ENCODE measurements at regions not wholly inside any gene's neighbourhood (a gene's known extent, or its start where the extent isn't known, plus 50 kb on each side); places are given as distances from the start of the nearest gene placed in this dataset.

DNA sequence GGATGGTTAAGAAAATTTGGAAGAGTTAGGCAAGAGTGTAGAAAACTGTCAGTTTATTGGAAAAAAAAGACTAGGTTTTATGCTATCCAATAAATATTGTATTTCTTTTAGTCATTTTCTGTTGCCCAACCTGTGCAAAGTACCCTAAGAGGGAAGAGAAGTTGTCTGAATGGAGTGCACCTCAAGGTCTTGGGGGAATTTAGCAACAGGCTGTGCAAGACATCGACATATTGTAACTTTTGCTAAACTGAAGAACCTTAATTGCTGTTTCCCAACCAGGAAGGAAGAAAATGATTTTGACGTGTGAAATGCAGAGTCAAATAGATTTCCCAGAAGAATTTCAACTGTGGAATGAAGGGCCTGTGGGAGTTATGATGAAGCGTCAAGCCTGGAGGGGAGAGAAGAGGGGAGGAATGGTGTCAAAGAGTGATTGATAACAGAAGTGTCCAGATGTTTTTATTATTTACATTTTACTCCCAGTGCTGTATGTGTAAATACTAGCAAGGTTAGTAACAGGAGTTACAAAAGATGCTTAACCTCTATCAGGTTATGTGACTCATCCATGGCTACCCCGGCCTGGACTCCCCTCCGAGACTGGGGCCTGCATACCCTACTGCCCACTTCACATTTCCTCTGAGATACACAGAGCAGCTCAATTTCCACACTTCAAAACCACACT lies 246.8 kb downstream of the MYLK4 start:
- no peak for DNase-seq

DNA sequence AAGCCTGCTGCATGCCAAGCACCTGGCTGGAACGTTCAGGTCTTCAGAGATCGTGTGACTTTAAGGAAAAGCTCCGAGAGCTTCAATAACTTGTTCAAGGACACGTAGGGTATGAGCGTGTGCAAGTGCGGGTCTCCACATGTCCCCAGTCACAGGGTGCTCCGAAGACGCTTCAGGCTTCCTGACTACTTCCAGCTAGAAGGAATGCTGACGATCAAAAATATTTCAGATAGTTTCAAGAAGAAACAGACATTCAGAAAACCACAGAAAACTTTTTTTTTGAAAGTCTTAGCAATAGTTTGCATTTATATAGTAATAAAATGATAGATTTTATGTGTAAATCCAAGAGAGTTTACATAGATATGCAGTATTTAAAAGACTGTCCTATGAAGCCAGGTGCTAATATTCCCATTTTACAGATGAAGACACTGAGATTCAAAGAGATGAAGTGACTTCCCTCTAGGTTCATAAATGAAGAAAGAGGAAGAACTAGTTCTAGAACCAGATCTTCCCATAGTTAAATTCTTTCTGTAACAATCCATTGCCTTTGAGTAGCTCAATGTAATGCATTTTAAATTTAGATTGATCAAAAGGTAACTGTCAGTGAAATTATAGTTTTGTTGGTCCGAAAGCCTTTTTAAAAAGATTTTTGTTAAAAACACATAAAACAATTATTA lies 247.6 kb downstream of the MYLK4 start:
- DNase-seq = no peak

DNA sequence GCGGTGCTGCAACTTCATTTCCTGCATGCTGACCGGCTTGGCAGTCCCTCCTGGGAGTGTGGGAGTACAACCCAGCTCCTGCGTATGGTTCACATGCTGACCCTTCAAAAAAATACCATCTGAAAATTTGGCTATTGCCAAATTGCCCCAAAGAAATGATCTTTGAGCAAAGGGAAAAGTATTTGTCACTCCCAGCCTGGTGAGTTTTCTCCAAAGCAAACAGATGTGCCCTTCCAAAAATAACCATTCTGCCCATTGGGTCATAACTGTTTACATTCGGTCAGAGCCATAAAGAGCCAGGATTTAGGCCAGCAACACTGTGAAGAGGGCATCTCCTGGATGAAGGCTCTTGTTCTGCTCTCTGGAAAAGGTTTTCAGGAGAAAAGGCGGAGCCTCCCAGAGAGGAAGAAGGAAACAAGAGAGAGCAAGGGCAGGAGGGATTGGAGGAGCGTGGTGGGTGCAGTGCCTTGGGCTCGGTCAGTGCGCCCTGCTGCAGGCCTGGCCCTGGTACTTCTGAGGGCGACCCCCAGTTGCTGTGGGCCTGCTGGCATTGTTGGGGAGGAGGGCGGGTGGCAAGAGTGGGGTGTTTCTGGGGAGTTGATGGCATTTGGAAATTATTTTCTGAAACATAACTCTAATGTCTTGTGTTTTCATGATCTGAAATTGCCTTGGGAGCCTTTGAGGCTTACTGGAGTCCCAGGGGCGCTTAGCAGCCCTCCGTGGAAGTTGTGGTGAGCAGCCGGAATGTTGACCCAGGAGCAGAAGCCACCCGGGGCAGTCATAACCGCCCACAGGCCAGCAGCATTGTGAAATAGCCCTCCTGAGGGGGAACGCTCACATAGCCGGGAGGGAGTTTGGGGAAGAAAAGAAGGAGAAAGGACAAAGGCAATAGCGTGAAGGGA lies 248.4 kb downstream of the MYLK4 start:
- DNase-seq = no peak

DNA sequence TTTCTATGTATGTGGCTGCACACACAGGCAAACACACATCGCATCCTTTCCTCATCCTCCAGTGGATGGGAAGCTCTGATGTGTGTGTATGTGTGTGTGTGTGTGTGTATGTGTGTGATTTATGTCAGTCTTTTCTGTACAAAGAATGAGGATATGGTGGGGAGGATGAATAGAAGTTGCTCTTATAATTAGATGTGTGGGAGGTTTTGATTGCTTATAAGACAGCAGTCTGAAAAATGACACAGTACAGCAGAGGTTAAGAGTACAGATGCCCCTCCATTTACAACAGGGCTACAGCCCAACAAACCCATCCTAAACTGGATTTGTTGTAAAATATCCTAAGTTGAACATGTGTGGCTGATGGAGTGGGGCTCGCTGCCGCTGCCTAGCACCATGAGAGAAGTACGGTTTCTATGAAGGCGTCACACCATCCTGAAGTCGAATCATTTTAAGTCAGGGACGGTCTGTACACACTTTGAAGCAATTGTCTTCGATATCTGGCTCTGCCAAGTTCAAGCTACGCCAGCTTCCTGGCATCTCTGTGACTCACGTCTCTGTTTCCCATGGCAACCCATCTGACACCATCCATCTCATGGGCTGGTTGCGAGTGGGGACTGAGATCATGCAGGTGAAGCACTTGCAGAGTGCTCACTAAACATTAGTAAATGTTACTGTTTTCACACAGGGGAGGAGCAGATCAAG lies 252.6 kb downstream of the MYLK4 start:
- peak in 44 of 56 donors; percentile 1 to 87 (median 45) for DNase-seq

DNA sequence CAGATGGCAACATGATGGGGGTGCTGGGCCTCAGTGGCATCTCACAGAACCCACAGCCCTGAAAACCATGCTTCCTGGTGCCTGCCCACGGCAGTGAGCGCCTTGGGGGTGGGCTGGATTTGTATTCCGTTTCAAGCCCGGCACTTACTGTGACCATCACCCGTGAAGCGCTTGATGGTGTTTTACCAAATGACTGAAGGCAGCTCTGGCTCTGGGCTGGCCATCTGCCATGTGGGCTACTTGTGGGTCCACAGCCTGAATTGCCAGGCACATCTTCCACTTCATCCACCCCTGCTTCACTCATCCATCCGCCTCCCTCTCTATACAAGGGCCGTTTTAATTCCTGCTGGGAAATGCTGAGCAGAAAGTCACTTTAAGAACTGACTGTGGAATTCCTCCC lies 250.9 kb upstream of the GMDS start:
- no peak for DNase-seq

DNA sequence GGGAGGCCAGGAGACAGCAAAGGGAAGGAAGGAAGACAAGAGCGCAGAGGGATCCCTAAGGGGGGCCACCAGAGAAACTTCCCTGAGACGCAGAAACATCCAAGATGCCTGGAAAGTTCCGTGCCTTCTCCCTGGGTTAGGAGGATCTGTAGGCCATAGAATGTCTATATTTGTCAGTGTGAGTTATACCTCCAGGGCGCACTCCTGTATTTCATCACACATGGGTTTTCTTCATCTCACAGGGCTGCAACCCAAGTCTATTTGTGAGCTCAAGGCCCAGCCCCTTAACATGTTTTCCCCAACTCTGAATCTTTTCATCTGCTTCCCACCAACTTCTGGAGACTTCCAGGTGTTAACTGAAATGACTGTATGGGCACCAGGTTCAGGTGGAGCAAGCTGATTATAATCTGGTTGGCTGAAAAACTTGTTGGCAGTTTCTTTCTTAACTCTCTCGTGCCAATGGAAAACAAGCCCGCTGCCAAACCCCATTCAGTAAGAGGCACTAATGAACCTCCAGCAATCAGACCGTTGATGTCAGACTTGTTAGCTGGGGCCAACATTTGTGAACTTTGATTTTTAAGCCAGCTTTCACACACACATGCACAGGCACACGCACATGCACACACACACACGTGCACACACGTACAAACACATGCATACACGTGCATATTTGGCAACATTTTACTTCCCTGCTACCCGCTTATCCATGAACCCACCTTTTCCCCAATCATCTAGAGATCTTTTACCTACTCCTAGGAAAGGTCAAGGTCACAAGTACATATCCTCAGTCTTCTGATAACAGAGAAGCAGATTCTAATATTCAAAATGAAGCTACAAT lies 247.5 kb upstream of the GMDS start:
- DNase-seq = no peak

DNA sequence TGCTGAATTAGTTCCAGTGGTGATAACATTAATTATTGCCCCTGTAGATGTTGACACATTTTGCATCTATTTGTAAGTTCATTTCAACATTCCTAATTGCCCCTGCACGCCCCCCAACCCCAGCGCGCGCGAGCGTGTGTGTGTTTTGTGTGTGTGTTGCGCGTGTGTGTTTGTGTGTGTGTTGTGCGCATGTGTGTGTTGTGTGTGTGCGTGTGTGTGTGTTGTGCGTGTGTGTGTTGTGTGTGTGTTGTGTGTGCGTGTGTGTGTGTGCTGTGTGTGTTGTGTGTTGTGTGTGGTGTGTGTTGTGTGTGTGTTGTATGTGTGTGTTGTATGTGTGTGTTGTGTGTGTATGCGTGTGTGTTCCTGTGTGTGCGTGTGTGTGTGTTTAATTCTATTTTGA lies 245.7 kb upstream of the GMDS start:
- no peak for DNase-seq

DNA sequence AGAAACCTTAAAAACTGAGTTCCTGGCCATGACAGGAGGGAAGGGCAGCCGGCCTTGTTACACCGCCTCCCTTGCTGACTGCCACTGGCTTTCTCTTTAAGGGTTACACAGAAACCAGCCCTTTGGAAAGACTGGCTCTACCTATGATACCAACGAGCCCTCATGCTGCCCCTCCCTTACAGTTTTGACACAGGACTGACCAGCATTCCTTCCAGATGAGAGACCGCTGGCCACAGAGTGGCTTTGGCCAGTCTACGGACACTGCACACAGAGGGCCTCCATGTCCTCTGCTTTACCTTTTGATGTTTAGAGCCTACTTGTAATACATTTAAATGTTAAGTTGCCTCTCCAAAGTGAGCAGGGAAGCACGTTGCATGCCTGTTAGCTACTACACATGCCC lies 243.2 kb upstream of the GMDS start:
- DNase-seq = no peak

DNA sequence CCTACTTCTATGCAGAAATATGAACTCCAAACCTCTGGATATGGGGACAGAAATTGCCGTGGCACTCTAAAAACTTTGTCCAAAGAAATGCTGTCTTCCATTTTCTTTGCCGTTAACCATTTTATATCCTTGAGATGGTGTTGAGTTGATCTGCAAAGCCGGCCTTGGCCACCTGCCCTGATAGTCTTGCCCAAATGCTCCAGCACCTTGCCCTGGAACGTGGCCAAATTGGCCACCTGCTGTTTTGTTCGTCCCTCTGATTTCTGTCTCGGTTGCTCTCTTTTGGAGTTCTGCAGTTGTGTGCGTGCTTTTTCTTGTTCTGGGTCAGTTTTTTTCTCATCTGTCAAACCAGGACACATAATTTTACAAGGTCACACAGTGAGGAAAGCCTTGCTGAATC lies 239.7 kb upstream of the GMDS start:
- DNase-seq = no peak

DNA sequence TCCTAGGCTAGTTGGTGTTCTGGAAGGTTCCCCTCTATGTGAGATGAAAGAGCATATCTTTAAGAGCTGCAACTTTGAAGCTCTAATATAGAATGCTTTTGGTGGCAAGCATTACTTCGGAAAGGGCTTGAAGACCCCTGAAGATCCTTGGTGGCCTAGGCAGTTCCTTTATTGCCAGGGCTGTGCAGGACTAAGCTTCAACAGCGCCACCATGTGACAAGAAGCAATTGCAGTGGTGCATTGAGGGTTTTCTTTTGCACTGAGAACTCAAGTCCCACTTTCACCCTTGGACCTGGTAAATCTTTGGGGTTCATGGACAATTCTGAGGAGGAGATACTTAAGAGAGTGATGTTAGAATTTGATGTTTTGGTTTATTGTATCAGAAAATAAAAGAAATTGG lies 237.4 kb upstream of the GMDS start:
- DNase-seq = no peak

DNA sequence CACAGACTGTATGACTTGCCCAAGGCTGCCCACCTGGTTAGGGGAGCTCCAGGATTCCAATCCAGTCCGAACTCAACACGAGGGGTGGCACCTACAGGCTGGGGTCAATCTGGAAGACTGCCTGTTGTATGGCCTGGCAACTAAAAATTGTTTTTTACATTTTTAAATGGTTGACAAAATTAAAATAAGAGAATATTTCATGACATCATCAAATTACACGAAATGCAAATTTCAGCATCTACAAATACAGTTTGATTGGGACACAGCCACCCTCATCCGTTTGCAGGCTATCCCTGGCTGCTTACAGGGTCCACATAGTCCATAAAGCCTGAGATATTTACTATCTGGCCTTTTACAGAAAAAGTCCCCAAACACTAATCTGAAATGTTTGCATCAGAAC lies 235.9 kb upstream of the GMDS start:
- DNase-seq = no peak

DNA sequence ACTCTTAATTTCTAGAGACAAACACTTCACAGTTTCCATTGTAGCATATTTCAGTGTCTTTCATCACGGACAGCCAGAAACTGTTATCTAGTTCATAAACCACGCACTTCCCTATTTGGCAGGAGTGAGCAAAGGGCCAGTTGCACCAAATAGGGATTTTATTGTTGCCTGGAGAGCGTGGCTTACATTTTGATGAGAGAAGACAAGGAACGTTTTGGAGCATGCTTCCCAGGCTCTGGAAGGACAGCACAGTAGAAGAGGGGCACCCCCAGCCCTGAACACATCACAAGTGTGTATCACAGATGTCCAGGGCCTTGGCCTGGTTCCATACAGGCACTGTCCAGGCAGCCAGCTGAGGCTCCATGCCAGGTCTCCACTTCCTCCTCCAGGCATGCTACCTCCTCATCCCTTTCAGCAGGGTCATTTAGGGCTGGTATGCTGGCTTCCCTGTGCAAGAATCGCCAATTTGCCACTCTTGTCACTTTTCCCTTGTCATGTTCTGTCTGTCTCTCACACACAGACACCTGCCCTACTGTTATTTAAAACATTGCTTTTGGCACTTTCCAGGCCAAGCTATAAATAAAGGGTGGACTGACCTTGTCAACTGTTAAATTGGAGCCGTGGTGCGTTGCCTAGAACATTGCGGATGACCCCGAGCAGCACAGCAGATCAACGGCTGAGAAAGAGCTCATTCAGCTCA lies 235.0 kb upstream of the GMDS start:
- DNase-seq = peak in 39 of 56 donors; percentile 6 to 84 (median 44)

DNA sequence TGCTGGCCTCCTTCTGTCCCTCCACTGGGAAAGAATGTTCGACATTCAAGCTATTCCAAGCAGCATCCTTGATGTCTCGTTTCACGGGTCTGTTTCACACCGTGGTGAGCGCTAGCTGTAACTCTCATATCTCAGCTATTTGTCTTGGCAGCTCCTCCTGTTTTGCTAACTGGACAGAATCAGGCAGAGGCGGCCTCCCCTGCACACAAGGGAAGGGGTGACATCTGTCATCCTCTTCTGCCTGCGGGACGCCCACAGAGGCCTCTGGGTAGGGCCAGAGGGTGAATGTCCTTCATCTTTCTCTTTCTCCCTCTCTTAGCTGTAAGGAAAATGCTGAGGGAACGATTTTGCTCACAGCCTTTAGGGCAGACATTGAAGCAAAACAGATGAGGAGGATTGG lies 232.8 kb upstream of the GMDS start:
- no peak for DNase-seq

DNA sequence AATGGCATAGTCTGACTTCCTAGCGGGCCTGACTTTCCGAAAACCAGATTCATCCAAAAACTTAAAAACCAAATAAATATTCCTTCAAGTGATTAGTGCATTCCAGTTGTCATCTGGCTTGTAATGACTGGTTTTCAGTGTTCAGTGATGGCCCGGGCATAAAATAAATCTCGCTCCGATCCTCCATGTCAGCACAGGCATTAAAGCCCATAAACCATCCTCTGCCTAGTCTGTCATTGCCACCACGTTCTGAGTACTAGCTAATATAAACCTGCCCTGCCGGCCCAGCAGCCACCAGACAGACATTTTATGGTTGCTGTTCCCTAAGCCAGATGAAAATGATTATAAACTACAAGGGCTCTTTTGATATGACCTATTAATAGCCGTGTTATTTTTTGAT lies 232.3 kb upstream of the GMDS start:
- no peak for DNase-seq

DNA sequence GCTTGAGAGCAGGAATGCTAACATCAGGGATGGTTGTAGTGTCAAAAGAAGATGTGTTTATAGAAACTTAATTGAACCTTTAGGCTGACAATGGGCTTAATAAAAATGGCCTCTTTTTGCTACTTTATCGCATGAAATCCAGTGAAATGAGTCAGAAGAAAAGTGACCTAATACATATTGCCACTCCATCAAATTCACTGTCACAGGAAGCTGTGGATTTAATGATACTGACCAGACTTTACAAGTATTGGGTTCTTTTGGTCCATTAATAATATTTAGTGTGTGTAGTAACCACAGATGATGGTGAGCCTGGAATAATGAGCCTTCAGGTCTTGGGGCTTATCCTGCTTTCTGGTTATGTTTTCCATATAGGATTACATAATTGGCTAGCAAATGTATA lies 231.8 kb upstream of the GMDS start:
- no peak for DNase-seq

DNA sequence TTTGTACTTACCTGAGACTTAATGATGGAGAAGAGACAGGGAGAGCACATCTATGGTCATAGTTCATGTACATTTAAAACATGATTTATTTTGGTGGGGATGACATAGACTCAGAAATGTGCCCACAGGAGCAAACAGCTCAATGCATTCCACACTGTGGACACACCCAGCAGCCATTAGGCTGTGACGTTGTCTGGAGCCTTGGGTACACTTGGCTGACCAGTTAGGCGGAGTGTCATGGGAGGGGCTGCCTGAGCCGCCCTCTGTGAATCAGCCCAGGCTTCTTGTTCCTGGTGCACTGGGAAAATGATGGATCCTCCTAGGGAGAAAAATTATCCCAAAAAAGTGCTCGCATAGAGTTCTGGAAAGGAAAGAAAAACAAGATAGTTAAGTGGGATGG lies 231.0 kb upstream of the GMDS start:
- no peak for DNase-seq

DNA sequence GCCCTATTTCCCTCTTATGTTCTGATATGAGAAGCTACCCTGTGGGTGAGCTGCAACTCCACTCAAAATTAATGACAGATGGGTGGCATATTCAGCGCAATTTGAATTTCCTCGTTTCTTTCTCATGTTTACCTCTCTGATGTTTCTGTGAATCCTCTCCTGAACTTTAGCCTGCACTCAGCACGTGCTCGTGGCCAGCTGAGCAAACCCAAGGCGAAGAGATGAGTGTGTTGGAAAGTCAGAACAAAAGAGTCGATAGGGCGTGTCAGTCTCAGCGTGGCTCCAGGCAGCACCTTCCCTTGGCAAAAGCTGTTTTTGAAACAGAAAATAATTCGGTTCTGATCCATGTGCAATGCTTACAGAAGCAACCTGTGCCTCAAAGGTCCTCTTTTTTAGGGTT lies 226.1 kb upstream of the GMDS start:
- DNase-seq = no peak

DNA sequence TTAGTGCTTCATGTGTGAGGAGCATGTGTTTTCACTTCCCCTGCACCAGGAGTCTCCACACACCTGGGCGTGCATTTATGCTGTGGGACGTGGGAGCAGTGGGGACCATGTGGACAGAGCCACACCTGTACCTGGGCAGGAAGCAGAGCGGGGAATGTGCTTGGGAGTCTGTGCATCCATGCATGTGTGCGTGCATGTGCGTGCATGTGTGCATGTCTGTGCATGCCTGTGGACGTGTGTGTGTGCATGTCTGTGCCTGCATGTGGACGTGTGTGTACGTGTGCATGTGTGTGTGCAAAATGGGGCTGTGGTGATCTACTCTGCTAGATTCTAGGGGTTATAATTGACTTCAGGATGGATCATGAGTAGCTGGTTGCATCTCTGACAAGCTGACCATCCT lies 224.0 kb upstream of the GMDS start:
- DNase-seq = no peak

DNA sequence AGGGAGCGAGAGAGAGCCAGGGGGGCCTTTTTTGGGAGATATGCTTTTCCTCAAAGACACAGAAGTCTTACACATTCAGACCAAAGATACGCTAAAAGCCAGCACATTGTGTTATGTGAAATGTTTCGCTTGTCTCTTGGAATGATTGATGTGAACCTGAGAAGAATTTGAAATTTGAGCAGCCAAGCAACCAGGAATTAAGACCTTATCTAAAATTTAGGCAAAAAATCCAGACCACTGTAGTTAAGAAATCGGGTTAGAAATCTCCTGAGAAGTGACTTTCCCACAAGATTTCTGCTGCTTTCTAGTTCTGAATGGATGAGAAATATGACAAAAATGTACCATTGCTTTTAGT lies 223.2 kb upstream of the GMDS start:
- DNase-seq = no peak

DNA sequence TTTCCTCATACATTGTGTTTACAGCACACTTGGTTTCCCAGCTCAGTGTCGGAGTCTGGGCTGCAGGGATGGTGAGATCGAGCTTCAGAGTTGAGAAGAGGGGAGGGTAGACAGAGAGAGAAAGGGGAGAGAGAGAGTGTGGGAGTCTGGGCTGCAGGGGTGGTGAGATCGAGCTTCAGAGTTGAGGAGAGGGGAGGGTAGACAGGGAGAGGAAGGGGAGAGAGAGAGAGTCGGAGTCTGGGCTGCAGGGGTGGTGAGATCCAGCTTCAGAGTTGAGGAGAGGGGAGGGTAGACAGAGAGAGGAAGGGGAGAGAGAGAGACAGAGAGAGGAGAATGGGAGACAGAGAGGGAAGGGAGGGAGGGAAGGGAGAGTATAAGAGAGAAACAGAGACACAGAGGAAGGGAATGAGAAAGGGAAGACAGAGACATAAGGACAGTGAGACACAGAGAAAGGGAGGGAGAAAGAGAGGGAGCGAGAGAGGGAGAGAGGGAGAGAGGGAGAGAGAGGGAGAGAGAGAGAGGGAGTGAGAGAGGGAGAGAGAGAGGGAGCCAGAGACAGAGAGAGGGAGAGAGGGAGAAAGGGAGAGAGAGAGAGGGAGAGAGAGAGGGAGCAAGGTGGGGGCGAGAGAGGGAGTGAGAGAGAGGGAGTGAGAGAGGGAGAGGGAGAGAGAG lies 222.7 kb upstream of the GMDS start:
- no peak for DNase-seq
